Upper lobe of right lung (tissue), 1 donor: ENCODE measurements at regions not wholly inside any gene's neighbourhood (a gene's known extent, or its start where the extent isn't known, plus 50 kb on each side); places are given as distances from the start of the nearest gene placed in this dataset.

Source experiments
- ATAC-seq: fragments of 200-7000 bp; cut with Tn5 transposase; one replicate; pipeline ENCODE4 v1.9.1; 2020; ENCODE audit warnings: mild to moderate bottlenecking, moderate library complexity
- DNase-seq: peaks from one replicate; pipeline ENCODE4 v3.0.0-alpha.2; 2020
- H3K27ac ChIP-seq: fragments of 200-600 bp; one replicate; pipeline ENCODE4 v1.8.0; 2022
- H3K27me3 ChIP-seq: fragments of 200-600 bp; one replicate; pipeline ENCODE4 v1.8.0; 2022; ENCODE audit warnings: mild to moderate bottlenecking
- H3K36me3 ChIP-seq: fragments of 200-600 bp; one replicate; pipeline ENCODE4 v1.8.0; 2022
- H3K4me1 ChIP-seq: fragments of 200-600 bp; one replicate; pipeline ENCODE4 v1.8.0; 2022
- H3K4me3 ChIP-seq: fragments of 200-600 bp; one replicate; pipeline ENCODE4 v1.8.0; 2022; ENCODE audit warnings: mild to moderate bottlenecking
- H3K9me3 ChIP-seq: fragments of 200-600 bp; one replicate; pipeline ENCODE4 v1.8.0; 2022
- intact Hi-C: fragments of 100-400 bp; cut with DNase I; formaldehyde crosslinking; loops from one replicate; pipeline ENCODE4 v1.11.0; 2022
- TF ChIP-seq, protein P1 (sequence below): fragments of 200-600 bp; IDR thresholded peaks from one replicate; pipeline ENCODE4 v1.8.0; 2022; ENCODE audit warnings: antibody characterized with exemption
- donor health status: DM: no; HTN: yes; CAD: no; lungs with severe emphysema.

DNA sequence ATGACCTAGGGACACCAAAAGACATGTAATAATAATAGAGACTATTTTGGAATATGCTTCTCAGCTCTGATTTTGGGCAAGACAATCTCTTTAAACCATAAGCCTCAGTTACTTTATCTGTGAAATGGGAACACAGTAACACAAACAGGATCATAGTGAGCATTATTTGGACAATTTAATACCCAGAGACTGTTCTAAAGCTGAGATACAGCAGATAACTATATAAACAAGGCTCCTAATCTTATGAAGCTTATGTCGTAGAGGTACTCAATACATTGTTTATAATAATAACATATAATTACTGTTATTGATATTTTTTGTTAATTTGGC is 250.8 kb downstream of the SEC61B start:
- no peak for ATAC-seq
- DNase-seq, result no peak
- intact Hi-C loops, result no loop called here
- Histone ChIP-seq H3K27ac (no peak overlapping the region), H3K4me3 (no peak overlapping the region), H3K36me3 (no peaks in the 10 kb centered on the region), H3K4me1 (no peaks in the 10 kb centered on the region), H3K9me3 (no peaks in the 10 kb centered on the region), H3K27me3 (no peaks in the 10 kb centered on the region)
- TF ChIP-seq, protein P1, sequence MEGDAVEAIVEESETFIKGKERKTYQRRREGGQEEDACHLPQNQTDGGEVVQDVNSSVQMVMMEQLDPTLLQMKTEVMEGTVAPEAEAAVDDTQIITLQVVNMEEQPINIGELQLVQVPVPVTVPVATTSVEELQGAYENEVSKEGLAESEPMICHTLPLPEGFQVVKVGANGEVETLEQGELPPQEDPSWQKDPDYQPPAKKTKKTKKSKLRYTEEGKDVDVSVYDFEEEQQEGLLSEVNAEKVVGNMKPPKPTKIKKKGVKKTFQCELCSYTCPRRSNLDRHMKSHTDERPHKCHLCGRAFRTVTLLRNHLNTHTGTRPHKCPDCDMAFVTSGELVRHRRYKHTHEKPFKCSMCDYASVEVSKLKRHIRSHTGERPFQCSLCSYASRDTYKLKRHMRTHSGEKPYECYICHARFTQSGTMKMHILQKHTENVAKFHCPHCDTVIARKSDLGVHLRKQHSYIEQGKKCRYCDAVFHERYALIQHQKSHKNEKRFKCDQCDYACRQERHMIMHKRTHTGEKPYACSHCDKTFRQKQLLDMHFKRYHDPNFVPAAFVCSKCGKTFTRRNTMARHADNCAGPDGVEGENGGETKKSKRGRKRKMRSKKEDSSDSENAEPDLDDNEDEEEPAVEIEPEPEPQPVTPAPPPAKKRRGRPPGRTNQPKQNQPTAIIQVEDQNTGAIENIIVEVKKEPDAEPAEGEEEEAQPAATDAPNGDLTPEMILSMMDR, result no peak

DNA sequence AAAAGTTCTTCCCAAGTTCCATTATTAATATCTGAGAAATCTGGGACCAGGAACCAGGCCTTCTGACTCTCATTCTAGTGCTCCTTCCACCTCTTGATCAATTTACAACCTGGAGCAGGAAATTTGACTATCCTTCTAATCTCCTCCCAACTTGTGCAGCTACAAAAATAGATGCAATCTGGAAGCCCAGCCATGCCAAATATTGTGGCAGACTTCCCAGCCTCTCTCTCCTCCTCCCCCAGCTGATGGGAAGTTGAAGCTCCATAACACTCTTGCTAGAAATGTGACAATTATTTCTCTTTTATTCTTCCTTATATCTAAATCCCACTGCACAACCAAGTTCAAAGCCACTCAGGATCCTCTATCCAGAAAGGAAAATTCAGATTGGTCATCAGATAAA is 252.1 kb downstream of the SEC61B start:
- Histone ChIP-seq H3K4me3 (no peak overlapping the region), H3K27ac (no peak overlapping the region), H3K36me3 (no peaks in the 10 kb centered on the region), H3K9me3 (no peaks in the 10 kb centered on the region), H3K4me1 (no peaks in the 10 kb centered on the region), H3K27me3 (no peaks in the 10 kb centered on the region)
- TF ChIP-seq, protein P1, result no peak
- ATAC-seq (no peak), DNase-seq (no peak)
- intact Hi-C loops, result no loop called here

DNA sequence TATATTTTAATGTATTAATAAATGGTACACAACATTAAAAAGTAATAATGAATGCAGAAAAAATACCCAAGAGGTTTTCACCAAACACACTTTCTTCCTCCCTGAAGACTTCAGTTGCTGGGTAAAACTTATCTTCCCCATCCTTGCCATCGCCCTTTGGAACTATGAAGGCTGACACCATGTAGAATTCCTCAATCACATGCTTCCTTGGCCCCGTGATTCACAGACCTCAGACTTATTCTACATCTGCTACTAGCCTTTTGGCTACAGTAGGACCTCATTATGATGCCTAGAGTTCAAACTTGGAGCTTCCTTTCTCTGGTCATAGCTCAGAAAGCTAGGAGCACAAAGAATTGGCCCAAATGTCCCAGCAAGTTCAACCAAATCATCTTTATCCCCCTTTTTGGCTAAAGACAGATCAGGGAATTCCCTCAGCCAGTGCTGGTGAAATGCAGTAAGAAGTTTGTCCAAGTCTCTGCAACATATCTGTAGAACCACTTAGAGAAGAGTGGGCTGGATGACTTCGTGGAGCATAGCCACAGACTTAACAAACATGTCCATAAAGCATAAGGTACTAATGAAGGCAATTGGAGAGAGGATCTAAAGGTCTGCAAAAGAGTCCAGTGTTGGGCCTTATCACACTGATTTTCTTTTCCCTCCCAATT is 253.5 kb downstream of the SEC61B start:
- Histone ChIP-seq H3K4me1 (no peaks in the 10 kb centered on the region), H3K27ac (no peak overlapping the region), H3K27me3 (no peaks in the 10 kb centered on the region), H3K9me3 (no peaks in the 10 kb centered on the region), H3K4me3 (no peak overlapping the region), H3K36me3 (no peaks in the 10 kb centered on the region)
- ATAC-seq, result no peak
- DNase-seq, result no peak
- intact Hi-C loops, result no loop called here
- TF ChIP-seq, protein P1, result no peak

DNA sequence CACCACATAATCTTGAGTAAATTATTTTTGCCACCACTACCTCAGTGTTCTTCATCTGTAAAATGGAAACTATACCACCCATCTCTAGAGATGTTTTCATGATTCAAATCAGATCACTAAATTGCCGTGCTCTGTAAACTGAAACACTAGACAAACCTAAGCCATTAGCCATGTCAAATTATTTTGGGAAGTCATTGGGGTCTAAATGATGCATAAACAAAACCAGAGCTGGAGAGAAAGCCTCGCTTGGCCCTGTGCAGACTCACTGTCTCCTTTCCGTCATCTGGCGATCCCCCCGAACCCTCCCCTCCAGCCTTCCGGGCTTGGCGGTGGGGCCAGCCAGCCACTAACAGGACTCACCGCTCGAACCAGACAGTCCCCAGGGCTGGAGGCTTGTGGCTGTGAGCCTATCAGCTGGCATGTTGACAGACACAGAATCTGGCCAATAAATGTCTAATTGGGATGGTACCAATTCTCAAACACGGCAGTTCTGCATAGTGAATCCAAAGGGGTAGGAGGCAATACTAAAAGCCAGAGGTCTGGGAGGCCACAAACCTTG is 256.5 kb downstream of the SEC61B start:
- no peaks in the 10 kb centered on the region for H3K27me3 ChIP-seq
- no peak overlapping the region for H3K4me3 ChIP-seq
- H3K9me3 ChIP-seq, result no peaks in the 10 kb centered on the region
- DNase-seq (no peak), ATAC-seq (no peak)
- TF ChIP-seq, protein P1, result no peak
- intact Hi-C loops, result no loop called here
- H3K27ac ChIP-seq, result no peak overlapping the region
- H3K4me1 ChIP-seq, result no peaks in the 10 kb centered on the region
- H3K36me3 ChIP-seq, result no peaks in the 10 kb centered on the region

DNA sequence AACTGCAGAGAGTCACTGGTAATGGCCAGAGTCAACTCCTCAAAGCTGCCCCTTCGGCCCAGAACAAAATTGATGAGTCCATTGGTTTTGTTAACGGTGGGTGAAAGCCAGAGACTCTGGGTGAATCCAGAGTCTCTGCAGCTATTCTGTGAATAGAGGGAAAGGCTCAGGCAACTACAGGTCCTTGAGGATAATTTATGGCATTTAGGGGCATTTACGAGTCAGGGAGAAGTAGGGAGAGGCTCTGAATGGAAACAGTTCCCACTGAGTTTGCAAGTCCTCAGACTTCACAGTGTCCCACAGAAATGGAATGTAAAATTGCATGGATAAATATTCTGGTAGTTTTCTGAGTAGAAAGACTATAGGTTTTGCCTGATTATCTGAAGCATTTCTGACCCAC is 257.8 kb downstream of the SEC61B start:
- DNase-seq, result no peak
- Histone ChIP-seq H3K27me3 (no peaks in the 10 kb centered on the region), H3K9me3 (no peaks in the 10 kb centered on the region), H3K4me1 (no peaks in the 10 kb centered on the region), H3K4me3 (no peak overlapping the region), H3K36me3 (no peaks in the 10 kb centered on the region), H3K27ac (no peak overlapping the region)
- ATAC-seq, result no peak
- TF ChIP-seq, protein P1, result no peak
- intact Hi-C loops, result no loop called here

DNA sequence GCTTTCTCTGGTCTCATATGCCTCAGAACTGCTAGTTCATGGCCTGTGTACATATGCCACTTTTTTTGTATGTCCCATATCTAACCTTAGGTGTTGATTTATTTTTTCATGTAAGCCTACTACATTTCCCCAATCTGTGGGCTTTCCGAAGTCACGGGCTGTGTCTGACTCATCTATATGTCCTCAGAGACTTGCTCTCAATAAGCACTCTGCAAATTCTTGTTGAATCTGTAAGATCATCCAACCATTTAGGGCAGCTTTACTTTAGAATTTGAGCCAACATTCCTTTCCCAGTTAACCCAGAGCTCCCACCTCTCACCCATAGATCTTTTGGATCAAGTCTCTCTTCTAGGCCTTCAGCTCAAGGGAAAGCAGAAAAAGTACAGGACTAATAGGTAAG is 263.4 kb downstream of the SEC61B start:
- Histone ChIP-seq H3K27me3 (no peaks in the 10 kb centered on the region), H3K27ac (no peak overlapping the region), H3K36me3 (no peaks in the 10 kb centered on the region), H3K4me1 (no peaks in the 10 kb centered on the region), H3K4me3 (no peak overlapping the region), H3K9me3 (no peaks in the 10 kb centered on the region)
- TF ChIP-seq, protein P1, result no peak
- intact Hi-C loops, result no loop called here
- DNase-seq, result no peak
- no peak for ATAC-seq
